ENCODE measurements at regions not wholly inside any gene's neighbourhood (a gene's known extent, or its start where the extent isn't known, plus 50 kb on each side); places are given as distances from the start of the nearest gene placed in this dataset.

GRCh38 chr10:61564444-61564843, 98.3 kb upstream of the CABCOCO1 start:
- no peak overlapping the region for H3K4me3 ChIP-seq
- H3K36me3 ChIP-seq: no peaks in the 10 kb centered on the region
- no peaks in the 10 kb centered on the region for H3K27me3 ChIP-seq (ENCODE audit: low read depth)
- intact Hi-C loops (cut with micrococcal nuclease): no loop called here
- no peak overlapping the region for H3K27ac ChIP-seq (replicated peaks)
- no peak for TF ChIP-seq CTCF (IDR thresholded peaks at IDR 0.05; ENCODE audit: borderline replicate concordance)
- peaks cover 9% of the 10 kb centered on the region for H3K9me3 ChIP-seq (replicated peaks)
- no peaks in the 10 kb centered on the region for H3K4me1 ChIP-seq
- DNase-seq: no peak

DNA sequence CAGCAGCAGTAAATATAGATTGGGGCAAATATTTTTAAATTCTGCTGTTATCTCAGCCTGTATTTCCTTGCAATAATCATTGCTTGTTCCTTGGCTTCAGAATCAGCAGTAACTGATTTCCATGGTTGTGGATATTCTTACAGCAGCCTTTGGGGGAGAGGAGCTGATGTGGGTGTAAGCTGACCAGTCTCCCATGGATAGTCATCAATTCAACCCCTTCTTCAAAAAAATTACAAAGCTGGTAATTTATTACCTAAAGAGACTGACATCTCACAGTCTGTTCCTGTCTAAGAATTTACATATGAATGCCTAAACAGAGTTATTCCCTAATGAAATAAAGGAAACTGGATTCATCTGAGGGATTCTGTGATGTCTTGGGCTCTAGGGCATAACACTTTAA, 103.1 kb upstream of the CABCOCO1 start:
- no peak for DNase-seq
- H3K9me3 ChIP-seq (replicated peaks): peaks cover 4% of the 10 kb centered on the region
- intact Hi-C loops (cut with micrococcal nuclease): no loop called here
- H3K27me3 ChIP-seq (ENCODE audit: low read depth): no peaks in the 10 kb centered on the region
- no peaks in the 10 kb centered on the region for H3K36me3 ChIP-seq
- no peaks in the 10 kb centered on the region for H3K4me1 ChIP-seq
- TF ChIP-seq CTCF (IDR thresholded peaks at IDR 0.05; ENCODE audit: borderline replicate concordance): no peak
- H3K4me3 ChIP-seq: no peak overlapping the region
- H3K27ac ChIP-seq (replicated peaks): no peak overlapping the region

DNA sequence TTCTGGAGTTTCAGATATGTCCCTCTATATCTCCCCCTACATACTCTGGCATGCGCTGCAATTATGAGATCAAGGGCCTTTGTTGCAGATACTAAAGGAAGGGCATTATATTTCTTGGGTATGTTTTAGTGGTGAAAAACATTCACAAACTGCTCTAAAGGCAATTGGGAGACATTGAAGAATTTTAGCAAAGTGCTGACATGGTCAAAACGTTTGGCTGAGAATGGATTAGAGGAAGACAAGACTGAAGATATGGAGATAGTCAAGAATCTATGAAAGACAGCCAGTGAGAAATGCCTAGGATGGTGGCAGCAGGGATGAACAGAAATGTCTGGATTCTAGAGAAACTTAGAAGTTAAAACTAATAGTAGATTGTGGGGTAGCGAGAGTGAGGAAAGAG, 104.5 kb upstream of the CABCOCO1 start:
- H3K4me1 ChIP-seq: no peaks in the 10 kb centered on the region
- no peak for DNase-seq
- no peaks in the 10 kb centered on the region for H3K36me3 ChIP-seq
- TF ChIP-seq CTCF (IDR thresholded peaks at IDR 0.05; ENCODE audit: borderline replicate concordance): no peak
- no peaks in the 10 kb centered on the region for H3K27me3 ChIP-seq (ENCODE audit: low read depth)
- no peak overlapping the region for H3K4me3 ChIP-seq
- intact Hi-C loops (cut with micrococcal nuclease): no loop called here
- no peak overlapping the region for H3K27ac ChIP-seq (replicated peaks)
- H3K9me3 ChIP-seq (replicated peaks): peaks cover 4% of the 10 kb centered on the region

DNA sequence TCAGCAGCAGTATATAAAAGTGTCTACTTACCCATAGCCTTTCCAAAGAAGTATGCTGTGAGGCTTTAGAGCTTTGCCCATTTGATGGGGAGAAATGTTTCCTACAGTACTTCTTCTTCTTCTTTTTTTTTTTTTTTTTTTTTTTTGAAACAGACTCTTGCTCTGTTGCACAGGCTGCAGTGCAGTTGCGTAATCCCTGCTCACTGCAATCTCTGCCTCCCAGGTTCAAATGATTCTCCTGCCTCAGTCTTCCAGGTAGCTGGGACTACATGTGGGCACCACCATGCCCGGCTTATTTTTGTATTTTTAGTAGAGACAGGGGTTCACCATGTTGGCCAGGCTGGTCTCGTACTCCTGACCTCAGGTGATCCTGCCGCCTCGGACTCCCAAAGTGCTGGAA, 101.7 kb upstream of the TMEM26 start:
- Histone ChIP-seq H3K27ac (replicated peaks) (no peak overlapping the region), H3K9me3 (replicated peaks) (peaks cover 4% of the 10 kb centered on the region), H3K4me1 (no peaks in the 10 kb centered on the region), H3K4me3 (no peak overlapping the region), H3K27me3 (ENCODE audit: low read depth) (no peaks in the 10 kb centered on the region), H3K36me3 (no peaks in the 10 kb centered on the region)
- TF ChIP-seq CTCF (IDR thresholded peaks at IDR 0.05; ENCODE audit: borderline replicate concordance): no peak
- intact Hi-C loops (cut with micrococcal nuclease): no loop called here
- no peak for DNase-seq

GRCh38 chr10:61549861-61550260, 96.7 kb upstream of the TMEM26 start:
- H3K27me3 ChIP-seq (ENCODE audit: low read depth): no peaks in the 10 kb centered on the region
- H3K36me3 ChIP-seq: no peaks in the 10 kb centered on the region
- peaks cover 6% of the 10 kb centered on the region for H3K9me3 ChIP-seq (replicated peaks)
- H3K4me3 ChIP-seq: no peak overlapping the region
- TF ChIP-seq CTCF (IDR thresholded peaks at IDR 0.05; ENCODE audit: borderline replicate concordance): no peak
- H3K27ac ChIP-seq (replicated peaks): no peak overlapping the region
- no peaks in the 10 kb centered on the region for H3K4me1 ChIP-seq
- intact Hi-C loops (cut with micrococcal nuclease): no loop called here
- no peak for DNase-seq

DNA sequence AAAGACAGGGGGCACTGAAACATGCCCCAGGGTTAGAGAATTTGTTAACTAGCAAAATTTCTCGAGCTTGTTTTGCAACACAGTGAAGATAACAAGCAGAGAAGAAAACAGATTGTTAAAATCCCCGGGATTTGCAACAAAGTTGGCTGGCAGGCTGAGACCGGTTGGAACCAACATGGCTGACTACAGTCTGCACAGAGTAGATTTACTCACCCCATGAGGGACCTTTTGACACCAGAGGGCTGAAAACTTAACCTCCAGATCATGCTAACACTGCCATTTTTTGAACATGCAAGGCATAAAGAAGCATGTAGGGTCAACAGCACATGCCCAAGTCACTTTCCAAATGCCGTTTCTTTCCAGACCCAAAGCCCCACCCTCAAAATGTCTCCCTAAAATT, 95.2 kb upstream of the TMEM26 start:
- Histone ChIP-seq H3K4me3 (no peak overlapping the region), H3K27me3 (ENCODE audit: low read depth) (no peaks in the 10 kb centered on the region), H3K9me3 (replicated peaks) (peaks cover 6% of the 10 kb centered on the region), H3K27ac (replicated peaks) (no peak overlapping the region), H3K36me3 (no peaks in the 10 kb centered on the region), H3K4me1 (no peaks in the 10 kb centered on the region)
- intact Hi-C loops (cut with micrococcal nuclease): no loop called here
- DNase-seq: no peak
- TF ChIP-seq CTCF (IDR thresholded peaks at IDR 0.05; ENCODE audit: borderline replicate concordance): no peak
